ENCODE measurements at regions not wholly inside any gene's neighbourhood (a gene's known extent, or its start where the extent isn't known, plus 50 kb on each side); places are given as distances from the start of the nearest gene placed in this dataset.

- Histone ChIP-seq H3K27ac (ENCODE audit: low read length) (no peak overlapping the region), H3K4me3 (ENCODE audit: low read length) (no peak overlapping the region), H3K36me3 (ENCODE audit: control insufficient read depth, low read depth, low read length) (no peaks in the 10 kb centered on the region), H3K9me3 (ENCODE audit: control insufficient read depth, low read depth, low read length) (no peaks in the 10 kb centered on the region), H3K9ac (ENCODE audit: low read length) (no peak overlapping the region), H3K27me3 (ENCODE audit: control insufficient read depth, insufficient read depth, low read length) (no peaks in the 10 kb centered on the region), H3K4me1 (ENCODE audit: control insufficient read depth, low read depth, low read length) (peaks cover 4% of the 10 kb centered on the region)
Observed at GRCh38 chr6:14797875-14798593, 447.8 kb upstream of the JARID2 start.

- Histone ChIP-seq H3K27me3 (ENCODE audit: control insufficient read depth, insufficient read depth, low read length) (no peaks in the 10 kb centered on the region), H3K9me3 (ENCODE audit: control insufficient read depth, low read depth, low read length) (no peaks in the 10 kb centered on the region), H3K4me3 (ENCODE audit: low read length) (no peak overlapping the region), H3K27ac (ENCODE audit: low read length) (no peak overlapping the region), H3K9ac (ENCODE audit: low read length) (no peak overlapping the region), H3K36me3 (ENCODE audit: control insufficient read depth, low read depth, low read length) (no peaks in the 10 kb centered on the region), H3K4me1 (ENCODE audit: control insufficient read depth, low read depth, low read length) (peaks cover 4% of the 10 kb centered on the region)
Observed at GRCh38 chr6:14798594-14798982, 447.3 kb upstream of the JARID2 start.

- Histone ChIP-seq H3K4me1 (ENCODE audit: control insufficient read depth, low read depth, low read length) (peaks cover 4% of the 10 kb centered on the region), H3K9ac (ENCODE audit: low read length) (no peak overlapping the region), H3K27me3 (ENCODE audit: control insufficient read depth, insufficient read depth, low read length) (no peaks in the 10 kb centered on the region), H3K4me3 (ENCODE audit: low read length) (no peak overlapping the region), H3K36me3 (ENCODE audit: control insufficient read depth, low read depth, low read length) (no peaks in the 10 kb centered on the region), H3K9me3 (ENCODE audit: control insufficient read depth, low read depth, low read length) (no peaks in the 10 kb centered on the region), H3K27ac (ENCODE audit: low read length) (no peak overlapping the region)
Observed at GRCh38 chr6:14798996-14799588, 446.8 kb upstream of the JARID2 start.

GRCh38 chr6:14799928-14800327 is 445.9 kb upstream of the JARID2 start:
- no peak overlapping the region for H3K27ac ChIP-seq (ENCODE audit: low read length)
- H3K9me3 ChIP-seq (ENCODE audit: control insufficient read depth, low read depth, low read length) = no peaks in the 10 kb centered on the region
- H3K27me3 ChIP-seq (ENCODE audit: control insufficient read depth, insufficient read depth, low read length) = no peaks in the 10 kb centered on the region
- no peaks in the 10 kb centered on the region for H3K36me3 ChIP-seq (ENCODE audit: control insufficient read depth, low read depth, low read length)
- peaks cover 4% of the 10 kb centered on the region for H3K4me1 ChIP-seq (ENCODE audit: control insufficient read depth, low read depth, low read length)
- no peak overlapping the region for H3K4me3 ChIP-seq (ENCODE audit: low read length)
- H3K9ac ChIP-seq (ENCODE audit: low read length) = no peak overlapping the region

GRCh38 chr6:14802514-14803160 is 443.2 kb upstream of the JARID2 start:
- H3K27me3 ChIP-seq (ENCODE audit: control insufficient read depth, insufficient read depth, low read length) = no peaks in the 10 kb centered on the region
- H3K9ac ChIP-seq (ENCODE audit: low read length) = no peak overlapping the region
- no peaks in the 10 kb centered on the region for H3K36me3 ChIP-seq (ENCODE audit: control insufficient read depth, low read depth, low read length)
- H3K4me1 ChIP-seq (ENCODE audit: control insufficient read depth, low read depth, low read length) = peaks cover 4% of the 10 kb centered on the region
- no peak overlapping the region for H3K27ac ChIP-seq (ENCODE audit: low read length)
- no peaks in the 10 kb centered on the region for H3K9me3 ChIP-seq (ENCODE audit: control insufficient read depth, low read depth, low read length)
- no peak overlapping the region for H3K4me3 ChIP-seq (ENCODE audit: low read length)

- Histone ChIP-seq H3K4me3 (ENCODE audit: low read length) (no peak overlapping the region), H3K36me3 (ENCODE audit: control insufficient read depth, low read depth, low read length) (no peaks in the 10 kb centered on the region), H3K9ac (ENCODE audit: low read length) (no peak overlapping the region), H3K27me3 (ENCODE audit: control insufficient read depth, insufficient read depth, low read length) (no peaks in the 10 kb centered on the region), H3K9me3 (ENCODE audit: control insufficient read depth, low read depth, low read length) (no peaks in the 10 kb centered on the region), H3K27ac (ENCODE audit: low read length) (no peak overlapping the region), H3K4me1 (ENCODE audit: control insufficient read depth, low read depth, low read length) (no peaks in the 10 kb centered on the region)
Observed at GRCh38 chr6:14804001-14804784, 441.7 kb upstream of the JARID2 start.

- Histone ChIP-seq H3K4me3 (ENCODE audit: low read length) (no peak overlapping the region), H3K4me1 (ENCODE audit: control insufficient read depth, low read depth, low read length) (no peaks in the 10 kb centered on the region), H3K27me3 (ENCODE audit: control insufficient read depth, insufficient read depth, low read length) (no peaks in the 10 kb centered on the region), H3K36me3 (ENCODE audit: control insufficient read depth, low read depth, low read length) (no peaks in the 10 kb centered on the region), H3K9ac (ENCODE audit: low read length) (no peak overlapping the region), H3K9me3 (ENCODE audit: control insufficient read depth, low read depth, low read length) (no peaks in the 10 kb centered on the region), H3K27ac (ENCODE audit: low read length) (no peak overlapping the region)
Observed at GRCh38 chr6:14804785-14805210, 441.1 kb upstream of the JARID2 start.

GRCh38 chr6:14806101-14806500 is 439.8 kb upstream of the JARID2 start:
- Histone ChIP-seq H3K27ac (ENCODE audit: low read length) (no peak overlapping the region), H3K36me3 (ENCODE audit: control insufficient read depth, low read depth, low read length) (no peaks in the 10 kb centered on the region), H3K9ac (ENCODE audit: low read length) (no peak overlapping the region), H3K9me3 (ENCODE audit: control insufficient read depth, low read depth, low read length) (no peaks in the 10 kb centered on the region), H3K4me3 (ENCODE audit: low read length) (no peak overlapping the region), H3K27me3 (ENCODE audit: control insufficient read depth, insufficient read depth, low read length) (no peaks in the 10 kb centered on the region), H3K4me1 (ENCODE audit: control insufficient read depth, low read depth, low read length) (no peaks in the 10 kb centered on the region)

GRCh38 chr6:14807130-14807529 is 438.7 kb upstream of the JARID2 start:
- Histone ChIP-seq H3K27me3 (ENCODE audit: control insufficient read depth, insufficient read depth, low read length) (no peaks in the 10 kb centered on the region), H3K27ac (ENCODE audit: low read length) (no peak overlapping the region), H3K9me3 (ENCODE audit: control insufficient read depth, low read depth, low read length) (no peaks in the 10 kb centered on the region), H3K9ac (ENCODE audit: low read length) (no peak overlapping the region), H3K4me1 (ENCODE audit: control insufficient read depth, low read depth, low read length) (no peaks in the 10 kb centered on the region), H3K36me3 (ENCODE audit: control insufficient read depth, low read depth, low read length) (no peaks in the 10 kb centered on the region), H3K4me3 (ENCODE audit: low read length) (no peak overlapping the region)

- Histone ChIP-seq H3K9me3 (ENCODE audit: control insufficient read depth, low read depth, low read length) (no peaks in the 10 kb centered on the region), H3K4me3 (ENCODE audit: low read length) (no peak overlapping the region), H3K27me3 (ENCODE audit: control insufficient read depth, insufficient read depth, low read length) (no peaks in the 10 kb centered on the region), H3K4me1 (ENCODE audit: control insufficient read depth, low read depth, low read length) (no peaks in the 10 kb centered on the region), H3K36me3 (ENCODE audit: control insufficient read depth, low read depth, low read length) (no peaks in the 10 kb centered on the region), H3K27ac (ENCODE audit: low read length) (no peak overlapping the region), H3K9ac (ENCODE audit: low read length) (no peak overlapping the region)
Observed at GRCh38 chr6:14807971-14808370, 437.9 kb upstream of the JARID2 start.

GRCh38 chr6:14810021-14810420 is 435.8 kb upstream of the JARID2 start:
- H3K9ac ChIP-seq (ENCODE audit: low read length) = no peak overlapping the region
- H3K27me3 ChIP-seq (ENCODE audit: control insufficient read depth, insufficient read depth, low read length) = no peaks in the 10 kb centered on the region
- no peaks in the 10 kb centered on the region for H3K9me3 ChIP-seq (ENCODE audit: control insufficient read depth, low read depth, low read length)
- H3K4me3 ChIP-seq (ENCODE audit: low read length) = no peak overlapping the region
- H3K36me3 ChIP-seq (ENCODE audit: control insufficient read depth, low read depth, low read length) = no peaks in the 10 kb centered on the region
- no peak overlapping the region for H3K27ac ChIP-seq (ENCODE audit: low read length)
- no peaks in the 10 kb centered on the region for H3K4me1 ChIP-seq (ENCODE audit: control insufficient read depth, low read depth, low read length)

Data from iPS-18a (cell line).